Superior temporal gyrus (tissue), 1 donor: ENCODE measurements at regions not wholly inside any gene's neighbourhood (a gene's known extent, or its start where the extent isn't known, plus 50 kb on each side); places are given as distances from the start of the nearest gene placed in this dataset.
A peak's percentile ranks its signal among the peaks of the same experiment; 100 is the strongest.
"Not testable (repeated sequence)": the region's sequence is repeated elsewhere in the genome, so short reads cannot be mapped to it uniquely, and the experiment has no call there.

Source experiments
- DNase-seq: peaks from one replicate; pipeline ENCODE4 v3.0.0-alpha.2; 2016; ENCODE audit errors: extremely low spot score

DNA sequence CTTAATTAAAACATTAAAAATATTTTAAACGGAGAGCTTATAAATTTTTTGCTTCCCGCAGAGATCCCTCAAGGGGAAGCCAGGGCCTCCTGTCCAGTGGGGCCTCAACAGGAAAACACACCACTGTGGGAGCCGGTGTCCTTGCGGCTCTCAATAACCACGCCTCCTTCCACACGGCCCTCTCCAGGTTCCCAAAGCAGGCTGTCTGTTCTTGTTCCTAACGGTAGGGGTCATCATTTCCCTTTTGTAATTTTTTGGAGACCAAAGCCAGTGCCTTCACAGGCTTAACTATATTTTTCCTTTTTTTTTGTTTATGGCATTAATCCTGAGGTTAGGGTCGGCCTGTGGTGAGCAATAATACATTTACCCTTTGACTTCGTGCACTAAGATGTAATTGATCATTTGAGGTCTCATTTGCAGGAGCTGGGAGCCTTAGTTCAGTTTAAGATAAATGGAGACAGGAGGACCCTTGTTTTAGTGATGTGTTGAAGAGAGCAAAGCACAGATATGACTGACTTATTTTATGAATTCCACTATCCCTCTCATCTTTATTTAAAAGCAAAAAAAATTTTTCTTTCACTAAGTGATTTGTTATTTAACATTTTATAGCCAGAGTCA lies 77.5 kb upstream of the N4BP1 start:
- DNase-seq = peak; percentile 81

DNA sequence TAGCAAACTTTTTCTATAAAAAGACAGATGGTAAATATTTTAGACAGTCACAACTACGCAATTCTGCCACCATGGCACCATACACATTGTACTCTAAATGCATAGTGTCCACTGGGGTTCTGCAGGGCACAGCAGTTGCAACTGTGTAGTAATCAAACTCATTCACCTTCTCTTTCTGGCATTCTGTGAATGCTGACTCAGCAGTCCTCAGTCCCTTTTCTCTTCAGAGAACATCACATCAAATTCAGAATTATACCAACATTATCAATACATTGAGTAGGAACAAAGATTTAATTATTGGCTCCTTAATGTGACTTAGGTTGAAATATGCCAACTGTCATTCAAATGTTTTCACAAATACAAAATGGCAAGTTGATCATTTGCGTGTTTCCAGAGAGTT lies 74.2 kb upstream of the N4BP1 start:
- DNase-seq = no peak

GRCh38 chr16:48682971-48683370 lies 73.0 kb upstream of the N4BP1 start:
- no peak for DNase-seq

DNA sequence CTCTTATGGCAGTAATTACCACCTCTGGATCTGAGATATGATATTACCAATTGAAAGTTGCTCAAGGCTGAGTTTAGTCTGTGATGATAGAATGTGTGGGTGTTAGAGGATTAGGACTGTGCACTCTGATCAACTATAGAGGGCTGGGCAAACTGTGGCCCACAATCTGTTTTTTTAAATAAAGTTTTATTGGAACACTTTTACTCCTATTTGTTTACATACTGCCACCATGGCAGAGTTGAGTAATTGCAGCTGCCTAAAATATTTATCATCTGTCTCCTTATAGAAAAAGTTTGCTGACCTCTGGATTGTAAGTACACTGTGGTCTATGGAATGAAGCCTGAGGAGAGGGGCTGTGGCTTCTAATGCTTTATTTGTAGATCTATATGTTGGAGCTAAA lies 71.5 kb upstream of the N4BP1 start:
- no peak for DNase-seq

DNA sequence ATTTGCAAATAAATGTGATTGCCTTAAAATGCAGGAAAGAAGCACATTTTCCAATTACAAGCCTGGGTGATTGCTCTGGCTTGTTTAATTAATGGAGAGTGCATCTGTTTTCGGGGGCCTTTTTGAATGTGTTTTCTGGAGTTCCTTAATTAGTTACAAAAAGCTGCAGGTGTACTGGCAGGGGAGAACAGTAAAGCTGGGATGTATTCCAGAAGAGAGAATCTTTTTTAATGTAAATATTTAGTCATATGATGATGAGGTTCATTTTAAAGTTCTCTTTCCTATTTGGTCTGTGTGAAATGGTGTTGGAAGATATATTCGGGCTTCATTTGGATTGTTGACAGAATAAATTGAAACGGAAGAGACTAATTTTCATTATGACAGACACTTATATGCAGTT lies 70.9 kb upstream of the N4BP1 start:
- DNase-seq = no peak

DNA sequence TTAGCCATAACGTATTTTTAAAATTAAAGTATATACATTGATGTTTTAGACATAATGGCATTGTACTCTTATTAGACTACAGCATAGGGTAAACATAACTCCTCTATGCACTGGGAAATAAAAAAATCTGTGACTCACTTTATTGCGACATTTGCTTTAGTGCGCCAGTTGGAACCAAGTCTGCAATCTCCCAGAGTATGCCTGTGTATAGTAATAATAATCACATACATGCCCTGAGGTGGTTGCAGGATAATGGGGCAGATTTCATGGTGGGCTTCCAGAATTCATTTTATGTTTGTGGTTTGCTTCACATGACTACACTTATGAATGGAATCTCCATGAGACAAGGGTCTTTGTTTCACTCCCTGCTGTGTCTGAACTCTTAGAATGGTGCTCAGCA lies 66.9 kb upstream of the N4BP1 start:
- no peak for DNase-seq

DNA sequence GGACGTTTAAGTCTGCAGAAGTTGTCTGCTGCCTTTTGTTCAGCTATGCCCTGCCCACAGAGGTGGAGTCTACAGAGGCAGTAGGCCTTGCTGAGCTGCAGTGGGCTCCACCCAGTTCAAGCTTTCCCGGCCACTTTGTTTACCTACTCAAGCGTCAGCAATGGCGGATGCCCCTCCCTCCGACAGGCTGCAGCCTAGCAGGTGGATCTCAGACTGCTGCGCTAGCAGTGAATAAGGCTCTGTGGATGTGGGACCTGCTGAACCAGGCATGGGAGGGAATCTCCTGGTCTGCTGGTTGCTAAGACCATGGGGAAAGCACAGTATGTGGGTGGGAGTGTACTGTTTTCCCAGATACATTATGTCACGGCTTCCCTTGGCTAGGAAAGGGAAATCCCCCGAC lies 58.2 kb upstream of the N4BP1 start:
- not testable (repeated sequence) for DNase-seq

GRCh38 chr16:48659940-48660339 lies 50.0 kb upstream of the N4BP1 start:
- DNase-seq = no peak
